ENCODE measurements at regions not wholly inside any gene's neighbourhood (a gene's known extent, or its start where the extent isn't known, plus 50 kb on each side); places are given as distances from the start of the nearest gene placed in this dataset.
"Not testable (repeated sequence)": the region's sequence is repeated elsewhere in the genome, so short reads cannot be mapped to it uniquely, and the experiment has no call there.

DNA sequence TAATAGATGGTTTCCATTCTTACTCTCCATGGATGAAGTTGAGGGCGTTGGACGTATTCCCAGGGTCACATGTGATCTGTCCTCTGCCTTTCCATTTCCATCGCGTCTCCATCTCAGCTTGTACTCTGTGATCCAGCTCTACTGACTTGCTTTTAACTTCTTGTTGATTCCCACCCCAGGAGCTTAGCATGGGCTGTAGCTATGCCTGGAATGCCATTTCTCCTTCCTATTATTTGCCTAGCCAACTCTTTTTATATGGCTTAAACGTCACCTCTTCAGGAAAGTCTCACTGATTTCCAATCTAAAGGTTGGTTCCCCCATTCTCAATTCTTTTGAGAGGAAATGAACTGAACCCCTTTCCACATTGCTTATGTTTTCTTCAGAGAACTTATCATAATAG lies 475.9 kb downstream of the XYLT1 start:
- DNase-seq (ENCODE audit: low read depth): no peak
- H3K4me3 ChIP-seq (ENCODE audit: low read depth, low read length): no peak overlapping the region
- TF ChIP-seq, protein P1, sequence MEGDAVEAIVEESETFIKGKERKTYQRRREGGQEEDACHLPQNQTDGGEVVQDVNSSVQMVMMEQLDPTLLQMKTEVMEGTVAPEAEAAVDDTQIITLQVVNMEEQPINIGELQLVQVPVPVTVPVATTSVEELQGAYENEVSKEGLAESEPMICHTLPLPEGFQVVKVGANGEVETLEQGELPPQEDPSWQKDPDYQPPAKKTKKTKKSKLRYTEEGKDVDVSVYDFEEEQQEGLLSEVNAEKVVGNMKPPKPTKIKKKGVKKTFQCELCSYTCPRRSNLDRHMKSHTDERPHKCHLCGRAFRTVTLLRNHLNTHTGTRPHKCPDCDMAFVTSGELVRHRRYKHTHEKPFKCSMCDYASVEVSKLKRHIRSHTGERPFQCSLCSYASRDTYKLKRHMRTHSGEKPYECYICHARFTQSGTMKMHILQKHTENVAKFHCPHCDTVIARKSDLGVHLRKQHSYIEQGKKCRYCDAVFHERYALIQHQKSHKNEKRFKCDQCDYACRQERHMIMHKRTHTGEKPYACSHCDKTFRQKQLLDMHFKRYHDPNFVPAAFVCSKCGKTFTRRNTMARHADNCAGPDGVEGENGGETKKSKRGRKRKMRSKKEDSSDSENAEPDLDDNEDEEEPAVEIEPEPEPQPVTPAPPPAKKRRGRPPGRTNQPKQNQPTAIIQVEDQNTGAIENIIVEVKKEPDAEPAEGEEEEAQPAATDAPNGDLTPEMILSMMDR (IDR thresholded peaks at IDR 0.05; ENCODE audit: insufficient read depth, low read length): no peak

DNA sequence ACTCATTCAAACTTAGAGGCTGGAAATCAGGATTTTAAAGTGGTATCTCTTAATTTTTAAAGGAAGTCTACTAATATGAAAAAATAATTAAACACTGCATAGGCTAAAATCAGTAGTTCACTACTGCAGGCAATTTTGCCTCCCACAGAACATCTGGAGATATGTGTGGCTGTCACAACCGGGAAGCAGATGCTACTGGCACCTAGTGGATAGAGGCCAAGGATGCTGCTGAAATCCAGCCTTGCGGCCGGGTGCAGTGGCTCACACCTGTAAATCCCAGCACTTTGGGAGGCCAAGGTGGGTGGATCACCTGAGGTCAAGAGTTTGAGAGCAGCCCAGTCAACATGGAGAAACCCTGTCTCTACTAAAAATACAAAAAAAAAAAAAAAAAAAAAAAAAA lies 473.9 kb downstream of the XYLT1 start:
- TF ChIP-seq, protein P1 (IDR thresholded peaks at IDR 0.05; ENCODE audit: insufficient read depth, low read length): no peak
- no peak for DNase-seq (ENCODE audit: low read depth)
- H3K4me3 ChIP-seq (ENCODE audit: low read depth, low read length): no peak overlapping the region

DNA sequence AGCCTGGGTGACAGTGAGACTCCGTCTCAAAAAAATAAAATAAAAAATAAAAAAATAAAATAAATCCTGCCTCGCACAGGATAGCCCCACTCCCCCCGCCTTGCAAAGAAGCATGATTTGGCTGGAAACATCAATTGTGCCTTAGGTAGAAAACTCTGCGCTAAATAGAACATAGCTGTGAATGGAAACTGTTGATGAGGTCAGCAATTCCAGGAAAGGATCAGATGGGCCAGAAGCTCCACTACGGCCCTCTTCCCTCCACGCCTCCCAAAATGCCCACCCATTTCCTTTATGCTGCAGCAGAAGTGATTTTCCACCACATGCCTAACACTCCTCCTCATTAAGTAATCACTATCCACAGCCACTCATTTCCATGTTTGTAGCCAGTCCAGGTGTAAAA lies 473.4 kb downstream of the XYLT1 start:
- DNase-seq (ENCODE audit: low read depth): no peak
- TF ChIP-seq, protein P1 (IDR thresholded peaks at IDR 0.05; ENCODE audit: insufficient read depth, low read length): no peak
- H3K4me3 ChIP-seq (ENCODE audit: low read depth, low read length): no peak overlapping the region

DNA sequence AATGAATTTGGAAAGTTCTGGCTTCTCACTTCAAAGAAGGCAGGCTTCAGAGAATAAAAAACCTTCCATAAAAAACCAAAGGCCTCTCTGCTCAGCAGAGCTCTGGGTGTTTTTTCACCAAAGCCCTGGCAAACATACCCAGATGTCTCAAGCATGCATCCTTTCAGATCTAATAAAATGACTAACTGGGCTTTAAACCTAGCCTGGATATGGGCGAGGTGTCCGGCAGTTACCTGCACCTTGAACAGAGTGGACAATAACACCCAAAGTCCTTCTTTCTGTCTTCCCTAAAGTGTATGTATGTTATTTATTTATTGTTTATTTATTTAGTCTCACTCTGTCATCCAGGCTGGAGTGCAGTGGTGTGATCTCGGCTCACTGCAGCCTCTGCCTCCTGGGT lies 469.3 kb downstream of the XYLT1 start:
- H3K4me3 ChIP-seq (ENCODE audit: low read depth, low read length): no peak overlapping the region
- no peak for DNase-seq (ENCODE audit: low read depth)
- TF ChIP-seq, protein P1 (IDR thresholded peaks at IDR 0.05; ENCODE audit: insufficient read depth, low read length): no peak

DNA sequence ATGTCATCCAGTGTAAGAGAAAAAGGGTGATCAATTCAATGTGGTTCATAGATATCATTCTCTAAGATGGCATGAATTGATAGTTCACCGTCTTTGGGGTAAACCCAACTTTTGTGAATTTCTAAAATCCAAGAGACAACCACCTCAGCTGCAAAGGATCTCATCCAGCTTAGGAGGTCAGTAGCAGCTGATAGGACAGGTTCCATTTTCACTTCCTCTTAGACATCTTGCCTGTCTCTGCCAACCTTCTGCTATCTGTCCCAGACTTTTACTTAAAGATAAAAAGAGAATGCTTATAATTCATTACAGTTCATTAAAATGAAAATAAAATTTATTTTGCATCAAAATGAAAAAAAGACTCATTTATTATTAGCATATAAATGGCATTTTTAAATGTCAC lies 468.2 kb downstream of the XYLT1 start:
- TF ChIP-seq, protein P1 (IDR thresholded peaks at IDR 0.05; ENCODE audit: insufficient read depth, low read length): no peak
- DNase-seq (ENCODE audit: low read depth): no peak
- no peak overlapping the region for H3K4me3 ChIP-seq (ENCODE audit: low read depth, low read length)

DNA sequence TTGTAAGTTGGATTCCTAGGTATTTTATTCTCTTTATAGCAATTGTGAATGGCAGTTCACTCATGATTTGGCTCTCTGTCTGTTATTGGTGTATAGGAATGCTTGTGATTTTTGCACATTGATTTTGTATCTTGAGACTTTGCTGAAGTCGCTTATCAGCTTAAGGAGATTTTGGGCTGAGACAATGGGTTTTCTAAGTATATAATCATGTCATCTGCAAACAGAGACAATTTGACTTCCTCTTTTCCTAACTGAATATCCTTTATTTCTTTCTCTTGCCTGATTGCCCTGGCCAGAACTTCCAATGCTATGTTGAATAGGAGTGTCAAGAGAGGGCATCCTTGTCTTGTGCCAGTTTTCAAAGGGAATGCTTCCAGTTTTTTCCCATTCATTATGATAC lies 464.8 kb downstream of the XYLT1 start:
- DNase-seq (ENCODE audit: low read depth): not testable (repeated sequence)

DNA sequence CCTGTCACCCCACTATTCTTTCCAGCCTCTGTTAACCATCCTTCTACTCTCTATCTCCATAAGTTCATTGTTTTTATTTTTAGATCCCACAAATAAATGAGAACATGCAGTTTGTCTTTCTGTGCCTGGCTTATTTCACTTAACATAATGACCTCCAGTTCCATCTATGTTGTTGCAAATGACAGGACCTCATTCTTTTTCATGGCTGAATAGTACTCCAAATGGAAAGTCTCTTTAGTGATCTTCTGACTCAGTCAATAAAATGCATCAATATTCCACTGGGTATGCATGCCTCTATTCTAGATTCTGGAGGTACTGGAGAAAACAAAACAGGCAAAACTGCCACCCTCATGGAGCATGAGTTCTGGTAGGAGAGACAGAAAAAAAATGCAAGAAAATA lies 459.0 kb downstream of the XYLT1 start:
- no peak overlapping the region for H3K4me3 ChIP-seq (ENCODE audit: low read depth, low read length)
- DNase-seq (ENCODE audit: low read depth): no peak
- TF ChIP-seq, protein P1 (IDR thresholded peaks at IDR 0.05; ENCODE audit: insufficient read depth, low read length): no peak

More for the DNA sequence above, 464.8 kb downstream of the XYLT1 start:
- H3K4me3 ChIP-seq (ENCODE audit: low read depth, low read length): not testable (repeated sequence)

Data from fibroblast of the aortic adventitia (primary cell).